ENCODE measurements at regions not wholly inside any gene's neighbourhood (a gene's known extent, or its start where the extent isn't known, plus 50 kb on each side); places are given as distances from the start of the nearest gene placed in this dataset.

- no peak for DNase-seq (ENCODE audit: extremely low spot score in 2 of 2)
- Histone ChIP-seq H3K4me1 (peaks cover 6% of the 10 kb centered on the region), H3K27me3 (no peaks in the 10 kb centered on the region), H3K36me3 (no peaks in the 10 kb centered on the region), H3K4me3 (no peak overlapping the region), H3K27ac (no peak overlapping the region), H3K9me3 (no peaks in the 10 kb centered on the region)
- no peak for TF ChIP-seq CTCF (IDR thresholded peaks at IDR 0.05)
- TF ChIP-seq POLR2AphosphoS5 (IDR thresholded peaks at IDR 0.05; ENCODE audit: insufficient read depth in 1 of 2, low read depth in 1 of 2), result no peak
- intact Hi-C loops (cut with DNase I), result no loop called here
Measured at GRCh38 chr9:135222881-135223760, 135.7 kb downstream of the OLFM1 start.

GRCh38 chr9:135223831-135224230 lies 136.4 kb downstream of the OLFM1 start:
- H3K9me3 ChIP-seq, result no peaks in the 10 kb centered on the region
- no peak overlapping the region for H3K4me3 ChIP-seq
- H3K36me3 ChIP-seq, result no peaks in the 10 kb centered on the region
- H3K4me1 ChIP-seq, result peaks cover 2% of the 10 kb centered on the region
- TF ChIP-seq POLR2AphosphoS5 (IDR thresholded peaks at IDR 0.05; ENCODE audit: insufficient read depth in 1 of 2, low read depth in 1 of 2) (no peak), POLR2A (IDR thresholded peaks at IDR 0.05) (no peak), CTCF (IDR thresholded peaks at IDR 0.05) (no peak)
- no peak for DNase-seq (ENCODE audit: extremely low spot score in 2 of 2)
- intact Hi-C loops (cut with DNase I), result no loop called here
- H3K27ac ChIP-seq, result no peak overlapping the region
- no peaks in the 10 kb centered on the region for H3K27me3 ChIP-seq

GRCh38 chr9:135224286-135224877 lies 136.9 kb downstream of the OLFM1 start:
- no peaks in the 10 kb centered on the region for H3K27me3 ChIP-seq
- no peaks in the 10 kb centered on the region for H3K36me3 ChIP-seq
- no peak overlapping the region for H3K27ac ChIP-seq
- H3K4me1 ChIP-seq, result no peaks in the 10 kb centered on the region
- no peak for DNase-seq (ENCODE audit: extremely low spot score in 2 of 2)
- no peaks in the 10 kb centered on the region for H3K9me3 ChIP-seq
- no peak for TF ChIP-seq POLR2A (IDR thresholded peaks at IDR 0.05)
- no peak for TF ChIP-seq POLR2AphosphoS5 (IDR thresholded peaks at IDR 0.05; ENCODE audit: insufficient read depth in 1 of 2, low read depth in 1 of 2)
- no peak for TF ChIP-seq CTCF (IDR thresholded peaks at IDR 0.05)
- no peak overlapping the region for H3K4me3 ChIP-seq
- intact Hi-C loops (cut with DNase I), result no loop called here

- no peak overlapping the region for H3K27ac ChIP-seq
- DNase-seq (ENCODE audit: extremely low spot score in 2 of 2), result no peak
- no peaks in the 10 kb centered on the region for H3K36me3 ChIP-seq
- TF ChIP-seq POLR2A (IDR thresholded peaks at IDR 0.05) (no peak), CTCF (IDR thresholded peaks at IDR 0.05) (no peak), POLR2AphosphoS5 (IDR thresholded peaks at IDR 0.05; ENCODE audit: insufficient read depth in 1 of 2, low read depth in 1 of 2) (no peak)
- no peaks in the 10 kb centered on the region for H3K27me3 ChIP-seq
- H3K9me3 ChIP-seq, result no peaks in the 10 kb centered on the region
- intact Hi-C loops (cut with DNase I), result no loop called here
- no peak overlapping the region for H3K4me3 ChIP-seq
- no peaks in the 10 kb centered on the region for H3K4me1 ChIP-seq
Measured at GRCh38 chr9:135224921-135225541, 137.6 kb downstream of the OLFM1 start.

Data from vagina (tissue), 2 donors.